PC-3 (cell line): ENCODE measurements at regions not wholly inside any gene's neighbourhood (a gene's known extent, or its start where the extent isn't known, plus 50 kb on each side); places are given as distances from the start of the nearest gene placed in this dataset.

Experiments
- CTCF ChIP-seq: fragments of 300-600 bp; sonication (generic); conservative IDR thresholded peaks from 2 replicates; pipeline ENCODE4 v1.5.1; 2017; ENCODE audit warnings: antibody characterized with exemption, low read depth, mild to moderate bottlenecking, low read length
- EZH2 ChIP-seq: fragments of 300-600 bp; sonication (generic); IDR thresholded peaks from one replicate; pipeline ENCODE4 v1.6.1; 2017; ENCODE audit warnings: antibody characterized with exemption, mild to moderate bottlenecking, low read length; ENCODE audit not compliant: unreplicated experiment
- EZH2phosphoT487 ChIP-seq: fragments of 300-600 bp; sonication (generic); IDR thresholded peaks from 2 replicates; pipeline ENCODE4 v1.6.1; 2018; ENCODE audit warnings: mild to moderate bottlenecking, antibody characterized with exemption, low read length, borderline replicate concordance

GRCh38 chr11:127225619-127226018 is 225.0 kb upstream of the KIRREL3 start:
- TF ChIP-seq EZH2phosphoT487 (no peak), CTCF (no peak), EZH2 (no peak)
